HG02840 (cell line): ENCODE measurements at regions not wholly inside any gene's neighbourhood (a gene's known extent, or its start where the extent isn't known, plus 50 kb on each side); places are given as distances from the start of the nearest gene placed in this dataset.

Experiments used
- ATAC-seq: cut with Tn5 transposase; IDR thresholded peaks from one replicate; pipeline ENCODE4 v1.9.1; 2021; ENCODE audit warnings: mild to moderate bottlenecking, moderate library complexity, moderate number of reproducible peaks; ENCODE audit not compliant: unreplicated experiment, low FRiP score

GRCh38 chr21:35853321-35854239, 206.7 kb downstream of the SETD4 start:
- ATAC-seq = no peak

DNA sequence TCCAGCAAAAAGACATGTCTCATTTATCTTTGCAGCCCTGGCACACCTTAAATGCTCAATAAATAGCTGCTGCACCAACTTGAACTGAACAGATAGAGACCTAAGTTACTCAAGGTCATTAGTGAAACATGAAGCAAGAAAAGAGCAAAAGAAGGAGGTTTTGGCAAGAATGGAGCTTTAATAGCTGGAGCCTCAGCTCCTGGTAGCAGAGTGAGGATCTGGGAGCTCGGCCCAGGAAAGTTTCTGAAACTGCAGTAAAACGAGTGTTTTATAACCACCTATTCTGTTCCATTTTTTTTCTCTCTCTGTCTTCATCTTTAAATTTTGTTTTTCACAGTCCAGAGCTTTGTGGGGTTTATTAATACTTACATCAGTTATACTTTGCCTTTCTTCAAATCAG, 207.5 kb downstream of the SETD4 start:
- ATAC-seq = no peak

GRCh38 chr21:35850542-35851103, 209.7 kb downstream of the SETD4 start:
- no peak for ATAC-seq

DNA sequence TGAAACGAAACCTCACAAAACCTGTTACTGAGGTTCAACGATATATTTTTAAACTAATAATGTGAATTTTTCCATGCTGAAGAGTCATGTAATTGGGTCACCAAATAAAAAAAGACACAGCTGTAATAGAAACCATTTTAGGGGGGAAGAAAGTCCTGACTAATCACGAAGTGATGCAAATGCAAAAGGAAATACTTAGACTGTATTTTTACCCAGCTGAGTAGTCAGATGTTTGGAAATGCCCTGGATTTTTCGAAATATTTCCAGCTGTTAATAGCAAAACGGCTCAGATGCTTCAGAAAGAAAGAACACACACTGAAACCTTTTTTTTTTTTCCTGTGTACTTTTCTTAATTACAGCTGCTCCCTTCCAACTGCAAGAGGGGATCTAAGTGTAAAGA, 210.3 kb downstream of the SETD4 start:
- no peak for ATAC-seq

- no peak for ATAC-seq
Measured at GRCh38 chr21:35849144-35849543, 211.2 kb downstream of the SETD4 start.

DNA sequence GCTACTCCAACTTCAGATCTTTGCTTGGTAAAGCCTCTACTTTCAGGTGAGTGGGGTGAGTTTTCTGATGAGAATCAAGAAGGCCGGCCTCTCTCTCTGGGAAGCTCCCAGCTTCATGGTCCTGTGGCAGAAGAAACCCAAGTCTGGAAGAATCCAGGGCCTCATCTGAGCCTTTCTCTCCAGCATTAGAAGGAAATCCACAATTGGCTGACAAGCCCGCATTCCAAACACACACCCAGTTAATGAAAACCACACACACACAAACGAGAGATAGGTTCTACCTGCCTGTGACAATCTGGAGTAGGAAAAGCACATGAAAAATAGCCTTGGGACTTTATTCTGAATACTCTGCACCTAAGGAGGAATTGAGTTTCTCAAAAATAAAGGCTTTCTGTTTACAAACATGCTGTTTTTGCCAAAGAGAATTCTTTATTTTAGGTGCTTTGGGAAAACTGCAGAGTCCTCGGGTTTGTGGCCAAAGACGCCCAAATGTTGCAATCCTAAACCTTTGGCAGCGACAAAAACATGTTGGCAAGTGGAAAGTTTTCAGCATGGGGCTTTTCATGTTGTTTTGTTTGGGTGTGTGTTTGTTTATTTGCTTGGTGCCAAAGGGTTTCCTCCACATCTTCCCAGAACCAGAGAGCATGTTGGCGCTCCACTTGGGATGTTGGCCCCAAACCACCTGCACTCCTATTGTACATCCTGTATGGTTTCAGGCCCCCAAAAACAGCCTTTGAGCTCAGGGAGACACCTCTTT, 216.2 kb downstream of the SETD4 start:
- no peak for ATAC-seq

DNA sequence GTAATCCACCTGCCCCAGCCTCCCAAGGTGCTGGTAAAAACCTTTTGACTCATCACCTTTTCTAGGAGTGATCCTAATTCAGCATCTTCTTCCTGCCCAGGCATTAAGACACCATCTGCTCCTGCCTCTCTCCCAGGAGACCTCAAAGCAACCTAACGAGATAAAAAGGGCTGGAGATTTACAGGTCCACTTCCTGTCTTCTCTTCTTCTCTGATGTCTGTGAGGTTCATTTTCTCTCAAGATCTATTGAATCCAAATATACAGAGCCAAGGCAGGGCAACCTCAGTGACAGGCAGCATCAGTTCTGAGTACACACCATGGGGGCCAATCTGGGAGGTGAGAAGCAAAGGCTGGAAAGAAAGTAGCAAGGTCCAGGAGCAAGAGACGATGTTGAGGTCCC, 219.4 kb downstream of the SETD4 start:
- no peak for ATAC-seq

DNA sequence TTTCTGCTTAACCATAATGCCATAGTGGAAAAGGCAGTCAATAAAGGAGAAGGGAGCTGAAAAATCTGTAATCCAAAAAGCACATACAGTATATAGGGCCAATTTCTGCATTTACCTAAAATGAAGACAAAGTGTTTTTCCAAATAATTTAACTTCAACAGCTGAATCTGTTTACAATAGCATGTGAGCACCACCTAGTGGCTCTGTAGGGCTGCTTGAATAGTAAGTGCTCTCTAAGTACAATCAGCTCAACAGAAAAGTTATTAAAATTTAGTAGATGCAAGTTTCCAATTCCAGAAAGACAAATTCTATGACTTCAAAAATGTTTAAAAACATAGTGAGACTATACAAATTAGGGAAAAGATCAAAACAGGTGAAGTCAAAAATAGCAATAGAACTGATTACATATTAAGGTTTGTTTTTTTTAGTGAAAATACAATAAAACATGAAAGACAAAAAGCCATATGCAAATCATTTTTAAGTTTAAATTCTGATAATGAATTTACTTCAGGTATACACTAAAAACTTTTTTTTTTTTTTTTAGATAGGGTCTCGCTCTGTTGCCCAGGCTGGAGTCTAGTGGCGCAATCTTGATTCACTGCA, 220.0 kb downstream of the SETD4 start:
- no peak for ATAC-seq

DNA sequence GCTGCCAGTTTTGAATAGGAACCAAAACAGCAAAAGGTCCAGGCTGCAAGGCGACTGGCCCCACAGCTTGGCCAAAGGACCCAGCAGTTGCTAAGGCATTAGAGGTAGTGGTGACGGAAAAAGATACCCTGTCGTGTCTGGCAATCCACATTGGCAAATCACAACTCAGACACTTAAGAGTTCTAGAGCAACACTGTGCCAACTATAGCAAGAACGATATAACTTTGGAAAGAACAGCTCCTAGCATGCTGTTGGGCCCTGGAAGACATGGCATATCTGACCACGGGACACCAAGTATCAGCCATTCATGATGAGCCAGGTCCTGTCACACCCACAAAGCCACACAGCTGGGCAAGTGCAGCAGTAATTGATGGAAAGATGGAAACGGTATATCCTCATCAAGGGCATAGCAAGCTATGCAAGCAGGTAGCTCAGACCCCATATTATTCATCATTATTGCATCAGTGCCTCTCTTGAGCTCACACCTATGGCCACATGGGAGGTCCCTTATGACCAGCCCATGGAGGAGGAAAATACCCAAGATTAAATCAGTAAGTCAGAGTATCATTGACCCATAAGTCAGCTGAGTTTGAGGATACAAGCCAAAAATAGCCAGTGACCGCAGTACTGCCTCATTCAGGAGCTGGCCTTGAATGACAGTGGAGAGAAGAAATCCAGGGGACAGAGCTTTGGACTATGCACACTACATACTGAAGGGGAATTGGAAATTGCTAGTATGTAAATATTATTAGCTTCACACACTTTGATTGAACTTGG, 221.2 kb downstream of the SETD4 start:
- ATAC-seq = no peak

DNA sequence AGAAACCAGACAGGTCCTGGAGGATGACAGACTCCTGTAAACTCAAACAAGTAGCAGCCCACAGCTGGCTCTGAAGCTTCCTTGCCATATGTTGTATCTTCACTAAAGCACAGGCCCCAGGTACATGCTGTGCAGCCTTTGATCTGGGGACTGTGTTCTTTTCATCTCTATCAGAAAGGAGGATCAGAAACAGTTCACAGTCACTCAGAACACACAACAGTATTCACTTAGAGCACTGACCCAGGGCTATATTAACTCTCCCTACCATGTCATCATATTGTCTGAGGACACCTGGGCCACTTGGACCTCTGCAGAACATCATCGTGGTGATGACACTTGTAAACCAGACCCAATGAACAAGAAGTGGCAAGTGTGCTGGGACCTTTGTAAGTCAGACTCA, 222.0 kb downstream of the SETD4 start:
- ATAC-seq = no peak

- ATAC-seq = no peak
Measured at GRCh38 chr21:35833991-35834390, 226.3 kb downstream of the SETD4 start.

GRCh38 chr21:35833388-35833787, 226.9 kb downstream of the SETD4 start:
- no peak for ATAC-seq

DNA sequence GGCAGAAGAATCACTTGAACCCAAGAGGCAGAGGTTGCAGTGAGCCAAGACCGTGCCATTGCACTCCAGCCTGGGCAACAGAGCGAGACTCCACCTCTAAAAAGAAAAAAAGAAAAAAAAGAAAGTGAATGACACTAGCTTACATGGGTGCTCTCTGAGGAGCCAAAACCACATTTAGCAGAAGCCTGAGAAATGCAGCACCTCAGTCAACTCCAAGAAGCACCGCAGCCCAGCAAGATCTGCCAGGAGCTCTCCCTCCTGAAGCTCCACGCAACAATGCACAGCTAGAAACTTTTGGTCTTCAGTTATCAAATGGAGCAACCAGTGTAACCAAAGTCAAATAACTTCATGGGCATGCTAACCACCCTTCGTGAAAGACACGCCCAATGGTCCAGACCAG, 229.1 kb downstream of the SETD4 start:
- no peak for ATAC-seq

GRCh38 chr21:35829067-35829466, 231.3 kb downstream of the SETD4 start:
- no peak for ATAC-seq

- ATAC-seq = no peak
Measured at GRCh38 chr21:35828161-35828560, 232.2 kb downstream of the SETD4 start.

DNA sequence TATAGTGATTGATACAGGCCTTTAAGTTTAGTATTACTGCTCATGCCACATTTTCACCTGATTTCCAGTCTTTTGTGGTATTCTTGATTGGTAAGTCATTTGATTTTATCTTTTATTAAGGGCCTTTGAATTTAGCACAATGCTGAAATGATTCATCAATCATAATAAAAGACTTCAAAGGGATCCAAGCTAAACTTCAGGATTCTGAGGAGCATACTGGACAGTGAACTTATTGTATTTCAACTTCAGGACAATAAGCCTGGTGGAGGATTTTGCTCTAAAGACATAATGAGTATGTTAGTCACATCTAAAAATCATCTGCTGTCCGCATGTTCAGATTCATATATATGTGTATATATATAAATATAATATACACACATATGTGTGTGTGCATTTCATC, 233.3 kb downstream of the SETD4 start:
- no peak for ATAC-seq

- no peak for ATAC-seq
Measured at GRCh38 chr21:35825370-35826353, 234.7 kb downstream of the SETD4 start.

DNA sequence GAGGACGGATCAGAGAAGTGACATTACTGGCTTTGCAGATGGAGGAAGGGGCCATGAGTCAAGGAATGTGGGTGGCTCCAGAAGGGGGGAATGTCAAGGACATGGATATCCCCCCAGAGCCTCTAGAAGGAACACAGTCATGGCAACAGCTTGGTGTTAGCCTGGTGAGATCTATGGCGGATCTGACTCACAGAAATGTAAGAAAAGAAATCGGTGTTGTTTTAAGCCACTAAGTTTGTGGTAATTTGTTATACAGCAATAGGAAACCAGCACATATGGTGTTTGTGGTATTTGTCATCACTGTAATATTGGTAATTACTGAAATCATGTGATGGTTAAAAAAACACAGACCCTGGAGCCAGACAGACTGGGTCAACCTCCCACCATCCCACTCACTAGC, 236.2 kb downstream of the SETD4 start:
- ATAC-seq = no peak

- no peak for ATAC-seq
Measured at GRCh38 chr21:35819134-35819533, 241.2 kb downstream of the SETD4 start.
